ENCODE measurements at regions not wholly inside any gene's neighbourhood (a gene's known extent, or its start where the extent isn't known, plus 50 kb on each side); places are given as distances from the start of the nearest gene placed in this dataset.

GRCh38 chr22:48089601-48090331 is 1327.3 kb downstream of the TBC1D22A start:
- DNase-seq, result no peak
- peaks cover 0 to 3% (median 0%) of the 10 kb centered on the region in 7 donors for H3K9me3 Mint-ChIP-seq
- H3K27ac Mint-ChIP-seq, result no peak overlapping the region
- H3K9me3 ChIP-seq (ENCODE audit: control insufficient read depth in 2 of 2, low read length in 2 of 2), result no peaks in the 10 kb centered on the region
- H3K36me3 Mint-ChIP-seq, result no peaks in the 10 kb centered on the region
- H3K27me3 ChIP-seq (ENCODE audit: control insufficient read depth, insufficient read depth, low read length), result no peaks in the 10 kb centered on the region
- ATAC-seq (ENCODE audit: low read depth in 2 of 2), result no peak
- peak overlapping the region; percentile 11 for H3K4me3 ChIP-seq (ENCODE audit: low read depth, low read length)
- H3K4me1 Mint-ChIP-seq, result peaks cover 0 to 12% (median 5%) of the 10 kb centered on the region in 4 donors
- no peak overlapping the region for H3K27ac ChIP-seq (ENCODE audit: insufficient read depth, low read length, poor library complexity, severe bottlenecking)
- H3K4me3 Mint-ChIP-seq, result no peak overlapping the region
- H3K27me3 Mint-ChIP-seq, result peaks cover 4% of the 10 kb centered on the region
- peaks cover 7% of the 10 kb centered on the region for H3K4me1 ChIP-seq (ENCODE audit: control insufficient read depth, insufficient read depth, low read length, poor library complexity, severe bottlenecking)
- no peaks in the 10 kb centered on the region for H3K36me3 ChIP-seq (ENCODE audit: control insufficient read depth, insufficient read depth, low read length)

GRCh38 chr22:48088926-48089536 is 1326.6 kb downstream of the TBC1D22A start:
- no peak overlapping the region for H3K4me3 Mint-ChIP-seq
- peaks cover 4% of the 10 kb centered on the region for H3K27me3 Mint-ChIP-seq
- no peaks in the 10 kb centered on the region for H3K36me3 Mint-ChIP-seq

GRCh38 chr22:48088251-48088650 is 1325.8 kb downstream of the TBC1D22A start:
- no peak overlapping the region for H3K4me3 Mint-ChIP-seq
- peaks cover 4% of the 10 kb centered on the region for H3K27me3 Mint-ChIP-seq
- H3K36me3 Mint-ChIP-seq, result no peaks in the 10 kb centered on the region
- ATAC-seq (ENCODE audit: low read depth in 2 of 2), result no peak
- H3K27me3 ChIP-seq (ENCODE audit: control insufficient read depth, insufficient read depth, low read length), result no peaks in the 10 kb centered on the region
- peaks cover 7% of the 10 kb centered on the region for H3K4me1 ChIP-seq (ENCODE audit: control insufficient read depth, insufficient read depth, low read length, poor library complexity, severe bottlenecking)
- H3K27ac Mint-ChIP-seq, result no peak overlapping the region
- peaks cover 0 to 17% (median 8%) of the 10 kb centered on the region in 4 donors for H3K4me1 Mint-ChIP-seq
- no peaks in the 10 kb centered on the region for H3K9me3 ChIP-seq (ENCODE audit: control insufficient read depth in 2 of 2, low read length in 2 of 2)
- H3K36me3 ChIP-seq (ENCODE audit: control insufficient read depth, insufficient read depth, low read length), result no peaks in the 10 kb centered on the region
- H3K4me3 ChIP-seq (ENCODE audit: low read depth, low read length), result no peak overlapping the region
- H3K9me3 Mint-ChIP-seq, result peaks cover 0 to 3% (median 0%) of the 10 kb centered on the region in 7 donors
- H3K27ac ChIP-seq (ENCODE audit: insufficient read depth, low read length, poor library complexity, severe bottlenecking), result no peak overlapping the region
- no peak for DNase-seq

More at GRCh38 chr22:48088926-48089536, 1326.6 kb downstream of the TBC1D22A start:
- no peak for DNase-seq
- Mint-ChIP-seq H3K27ac (no peak overlapping the region), H3K4me1 (peaks cover 0 to 16% (median 8%) of the 10 kb centered on the region in 4 donors), H3K9me3 (peaks cover 0 to 3% (median 0%) of the 10 kb centered on the region in 7 donors)
- no peak overlapping the region for H3K4me3 ChIP-seq (ENCODE audit: low read depth, low read length)
- no peak for ATAC-seq (ENCODE audit: low read depth in 2 of 2)
- H3K27me3 ChIP-seq (ENCODE audit: control insufficient read depth, insufficient read depth, low read length), result no peaks in the 10 kb centered on the region
- no peaks in the 10 kb centered on the region for H3K36me3 ChIP-seq (ENCODE audit: control insufficient read depth, insufficient read depth, low read length)
- H3K27ac ChIP-seq (ENCODE audit: insufficient read depth, low read length, poor library complexity, severe bottlenecking), result no peak overlapping the region
- peaks cover 7% of the 10 kb centered on the region for H3K4me1 ChIP-seq (ENCODE audit: control insufficient read depth, insufficient read depth, low read length, poor library complexity, severe bottlenecking)
- H3K9me3 ChIP-seq (ENCODE audit: control insufficient read depth in 2 of 2, low read length in 2 of 2), result no peaks in the 10 kb centered on the region

- H3K9me3 Mint-ChIP-seq, result peaks cover 0 to 3% (median 0%) of the 10 kb centered on the region in 7 donors
- no peaks in the 10 kb centered on the region for H3K36me3 ChIP-seq (ENCODE audit: control insufficient read depth, insufficient read depth, low read length)
- no peak overlapping the region for H3K4me3 ChIP-seq (ENCODE audit: low read depth, low read length)
- DNase-seq (no peak), ATAC-seq (ENCODE audit: low read depth in 2 of 2) (no peak)
- H3K27ac Mint-ChIP-seq, result no peak overlapping the region
- no peaks in the 10 kb centered on the region for H3K9me3 ChIP-seq (ENCODE audit: control insufficient read depth in 2 of 2, low read length in 2 of 2)
- no peak overlapping the region for H3K27ac ChIP-seq (ENCODE audit: insufficient read depth, low read length, poor library complexity, severe bottlenecking)
- H3K27me3 Mint-ChIP-seq, result peaks cover 4% of the 10 kb centered on the region
- H3K4me1 Mint-ChIP-seq, result peaks cover 0 to 16% (median 6%) of the 10 kb centered on the region in 4 donors
- H3K27me3 ChIP-seq (ENCODE audit: control insufficient read depth, insufficient read depth, low read length), result no peaks in the 10 kb centered on the region
- H3K4me3 Mint-ChIP-seq, result no peak overlapping the region
- H3K36me3 Mint-ChIP-seq, result no peaks in the 10 kb centered on the region
- H3K4me1 ChIP-seq (ENCODE audit: control insufficient read depth, insufficient read depth, low read length, poor library complexity, severe bottlenecking), result peaks cover 7% of the 10 kb centered on the region
Measured at GRCh38 chr22:48085901-48086645, 1323.6 kb downstream of the TBC1D22A start.

GRCh38 chr22:48084729-48085050 is 1322.2 kb downstream of the TBC1D22A start:
- H3K9me3 Mint-ChIP-seq, result peaks cover 0 to 2% (median 0%) of the 10 kb centered on the region in 7 donors
- Histone ChIP-seq H3K36me3 (ENCODE audit: control insufficient read depth, insufficient read depth, low read length) (no peaks in the 10 kb centered on the region), H3K27ac (ENCODE audit: insufficient read depth, low read length, poor library complexity, severe bottlenecking) (no peak overlapping the region), H3K4me1 (ENCODE audit: control insufficient read depth, insufficient read depth, low read length, poor library complexity, severe bottlenecking) (no peaks in the 10 kb centered on the region), H3K9me3 (ENCODE audit: control insufficient read depth in 2 of 2, low read length in 2 of 2) (no peaks in the 10 kb centered on the region), H3K4me3 (ENCODE audit: low read depth, low read length) (no peak overlapping the region), H3K27me3 (ENCODE audit: control insufficient read depth, insufficient read depth, low read length) (no peaks in the 10 kb centered on the region)
- no peak for ATAC-seq (ENCODE audit: low read depth in 2 of 2)
- peaks cover 9% of the 10 kb centered on the region for H3K27me3 Mint-ChIP-seq
- H3K4me3 Mint-ChIP-seq, result no peak overlapping the region
- no peaks in the 10 kb centered on the region for H3K36me3 Mint-ChIP-seq
- peaks cover 0 to 9% (median 2%) of the 10 kb centered on the region in 4 donors for H3K4me1 Mint-ChIP-seq
- H3K27ac Mint-ChIP-seq, result peak overlapping the region in 1 of 3 donors; percentile 15
- DNase-seq, result no peak

- DNase-seq (no peak), ATAC-seq (ENCODE audit: low read depth in 2 of 2) (no peak)
- Mint-ChIP-seq H3K9me3 (peaks cover 0 to 2% (median 0%) of the 10 kb centered on the region in 7 donors), H3K36me3 (no peaks in the 10 kb centered on the region), H3K27ac (peak overlapping the region in 1 of 3 donors; percentile 15), H3K27me3 (peaks cover 14% of the 10 kb centered on the region), H3K4me3 (no peak overlapping the region), H3K4me1 (peaks cover 0 to 11% (median 2%) of the 10 kb centered on the region in 4 donors)
- Histone ChIP-seq H3K27ac (ENCODE audit: insufficient read depth, low read length, poor library complexity, severe bottlenecking) (no peak overlapping the region), H3K9me3 (ENCODE audit: control insufficient read depth in 2 of 2, low read length in 2 of 2) (no peaks in the 10 kb centered on the region), H3K36me3 (ENCODE audit: control insufficient read depth, insufficient read depth, low read length) (no peaks in the 10 kb centered on the region), H3K27me3 (ENCODE audit: control insufficient read depth, insufficient read depth, low read length) (no peaks in the 10 kb centered on the region), H3K4me1 (ENCODE audit: control insufficient read depth, insufficient read depth, low read length, poor library complexity, severe bottlenecking) (no peaks in the 10 kb centered on the region), H3K4me3 (ENCODE audit: low read depth, low read length) (no peak overlapping the region)
Measured at GRCh38 chr22:48084041-48084728, 1321.7 kb downstream of the TBC1D22A start.

- no peak overlapping the region for H3K27ac ChIP-seq (ENCODE audit: insufficient read depth, low read length, poor library complexity, severe bottlenecking)
- DNase-seq (no peak), ATAC-seq (ENCODE audit: low read depth in 2 of 2) (no peak)
- Mint-ChIP-seq H3K27ac (no peak overlapping the region), H3K9me3 (peaks cover 0 to 2% (median 0%) of the 10 kb centered on the region in 7 donors), H3K4me1 (peaks cover 0 to 11% (median 2%) of the 10 kb centered on the region in 4 donors), H3K27me3 (peaks cover 14% of the 10 kb centered on the region), H3K36me3 (no peaks in the 10 kb centered on the region), H3K4me3 (no peak overlapping the region)
- no peak overlapping the region for H3K4me3 ChIP-seq (ENCODE audit: low read depth, low read length)
- no peaks in the 10 kb centered on the region for H3K4me1 ChIP-seq (ENCODE audit: control insufficient read depth, insufficient read depth, low read length, poor library complexity, severe bottlenecking)
- H3K36me3 ChIP-seq (ENCODE audit: control insufficient read depth, insufficient read depth, low read length), result no peaks in the 10 kb centered on the region
- H3K9me3 ChIP-seq (ENCODE audit: control insufficient read depth in 2 of 2, low read length in 2 of 2), result no peaks in the 10 kb centered on the region
- no peaks in the 10 kb centered on the region for H3K27me3 ChIP-seq (ENCODE audit: control insufficient read depth, insufficient read depth, low read length)
Measured at GRCh38 chr22:48083502-48083901, 1321.1 kb downstream of the TBC1D22A start.
